HG03095 (cell line): ENCODE measurements at regions not wholly inside any gene's neighbourhood (a gene's known extent, or its start where the extent isn't known, plus 50 kb on each side); places are given as distances from the start of the nearest gene placed in this dataset.
"Not testable (repeated sequence)": the region's sequence is repeated elsewhere in the genome, so short reads cannot be mapped to it uniquely, and the experiment has no call there.

Source experiments
- ATAC-seq: cut with Tn5 transposase; IDR thresholded peaks from one replicate; pipeline ENCODE4 v1.9.1; 2021; ENCODE audit warnings: moderate library complexity; ENCODE audit not compliant: unreplicated experiment

- no peak for ATAC-seq
Measured at GRCh38 chr2:142718576-142719155, 158.8 kb upstream of the KYNU start.

- no peak for ATAC-seq
Measured at GRCh38 chr2:142716463-142717242, 160.8 kb upstream of the KYNU start.

GRCh38 chr2:142714600-142714999, 162.9 kb upstream of the KYNU start:
- peak; percentile 60 for ATAC-seq

DNA sequence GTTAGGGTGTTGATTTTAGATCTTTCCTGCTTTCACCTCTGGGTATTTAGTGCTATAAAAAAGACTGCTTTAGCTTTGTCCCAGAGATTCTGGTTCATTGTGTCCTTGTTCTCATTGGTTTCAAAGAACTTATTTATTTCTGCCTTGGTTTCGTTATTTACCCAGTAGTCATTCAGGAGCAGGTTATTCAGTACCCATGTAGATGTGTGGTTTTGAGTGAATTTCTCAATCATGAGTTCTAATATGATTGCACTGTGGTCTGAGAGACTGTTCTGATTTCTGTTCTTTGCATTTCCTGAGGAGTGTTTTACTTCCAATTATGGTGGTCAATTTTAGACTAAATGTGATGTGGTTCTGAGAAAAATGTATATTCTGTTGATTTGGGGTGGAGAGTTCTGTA, 167.1 kb upstream of the KYNU start:
- ATAC-seq, result no peak

- no peak for ATAC-seq
Measured at GRCh38 chr2:142707318-142707717, 170.1 kb upstream of the KYNU start.

- not testable (repeated sequence) for ATAC-seq
Measured at GRCh38 chr2:142702397-142702796, 175.1 kb upstream of the KYNU start.

GRCh38 chr2:142695350-142696257, 181.9 kb upstream of the KYNU start:
- ATAC-seq, result not testable (repeated sequence)

DNA sequence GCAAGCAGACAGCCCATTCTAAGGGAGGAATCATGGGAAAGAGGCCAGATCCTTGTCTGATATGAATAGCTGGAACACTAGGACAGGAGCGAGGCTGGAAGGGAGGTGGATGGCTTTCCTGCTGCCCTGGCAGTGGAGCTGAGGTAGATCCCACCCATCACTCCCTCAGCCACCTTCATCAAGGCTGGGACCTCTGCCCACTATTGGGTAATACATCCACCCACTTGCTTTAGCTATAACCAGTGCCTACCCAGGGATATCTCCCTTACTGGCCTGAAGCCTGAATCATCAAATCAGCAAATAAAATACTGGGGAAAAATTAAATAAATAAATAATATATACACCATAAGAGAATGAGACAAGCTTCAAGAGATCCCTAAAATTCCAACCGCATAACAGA, 183.2 kb upstream of the KYNU start:
- no peak for ATAC-seq

- ATAC-seq, result no peak
Measured at GRCh38 chr2:142693171-142693950, 184.1 kb upstream of the KYNU start.

DNA sequence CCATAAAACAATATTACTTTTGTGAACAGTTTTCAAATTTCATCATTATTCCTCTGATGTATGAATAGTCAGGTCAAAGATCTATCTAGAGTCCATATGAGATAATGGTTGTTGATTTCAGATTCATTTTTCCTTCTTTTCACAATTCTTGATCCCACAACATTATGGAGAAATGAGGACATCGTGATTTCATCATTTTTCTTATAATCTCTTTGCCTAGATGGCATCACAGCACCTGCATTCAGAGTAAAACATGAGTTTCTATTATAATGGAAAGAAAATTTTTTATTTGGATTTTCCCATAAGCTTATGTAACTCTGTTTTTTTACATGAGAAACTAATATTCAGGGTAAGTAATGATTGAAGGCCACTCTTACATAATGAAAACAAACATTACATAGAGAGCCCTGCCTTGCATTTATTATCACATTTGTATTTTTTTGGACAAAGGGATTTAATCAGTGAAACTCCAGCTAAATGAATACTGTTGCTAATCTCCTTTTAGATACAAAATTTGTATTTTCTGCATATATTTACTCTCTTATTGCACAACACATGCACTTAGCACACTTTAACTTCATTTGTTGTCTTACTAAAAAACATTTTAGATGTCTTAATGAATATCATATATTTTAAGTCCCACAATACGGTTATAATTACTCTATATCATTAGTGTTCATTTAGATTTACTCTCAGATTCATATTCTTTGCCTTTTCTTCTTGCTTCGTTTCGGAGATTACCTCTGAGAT, 188.4 kb upstream of the KYNU start:
- ATAC-seq, result no peak

GRCh38 chr2:142687509-142687908, 190.0 kb upstream of the KYNU start:
- no peak for ATAC-seq

GRCh38 chr2:142687075-142687474, 190.4 kb upstream of the KYNU start:
- ATAC-seq, result no peak

DNA sequence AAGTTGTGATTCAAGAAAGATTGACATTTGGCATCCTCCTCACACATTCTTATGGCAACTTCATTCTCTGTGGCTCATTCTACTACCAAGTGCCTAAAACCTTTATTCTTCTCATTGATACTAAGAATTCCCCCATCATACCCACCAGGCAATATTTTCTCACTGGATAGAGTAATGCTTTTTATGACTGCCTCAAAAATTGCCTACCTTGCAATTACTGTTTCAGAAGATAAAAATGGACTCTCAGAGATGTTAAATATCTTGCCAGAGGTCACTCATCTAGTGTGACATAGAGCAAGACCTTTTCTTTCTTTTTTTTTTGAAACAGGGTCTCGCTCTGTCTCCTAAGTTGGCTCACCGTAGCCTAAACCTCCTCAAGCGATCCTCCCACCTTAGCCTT, 192.8 kb upstream of the KYNU start:
- ATAC-seq, result no peak

- no peak for ATAC-seq
Measured at GRCh38 chr2:142682528-142682927, 194.9 kb upstream of the KYNU start.

GRCh38 chr2:142681952-142682351, 195.5 kb upstream of the KYNU start:
- no peak for ATAC-seq

DNA sequence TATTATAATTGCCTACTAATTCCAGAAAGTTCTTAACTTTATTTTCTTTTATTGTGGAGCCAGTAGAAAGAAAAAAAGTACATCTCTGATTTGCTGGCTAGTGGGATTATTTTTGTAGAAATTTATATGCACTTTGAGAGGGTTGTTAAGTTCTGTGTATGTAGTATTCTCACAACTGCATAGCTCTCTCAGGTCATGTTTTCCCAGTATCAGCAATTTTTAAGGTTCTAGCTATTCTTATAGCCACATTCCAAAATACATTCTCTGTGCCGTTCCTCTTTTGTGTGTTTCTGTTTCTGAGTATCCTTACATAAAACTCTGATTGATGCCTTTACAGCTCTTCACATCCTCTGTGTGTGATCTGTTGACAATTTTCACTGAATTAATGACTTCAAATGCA, 199.3 kb upstream of the KYNU start:
- no peak for ATAC-seq

- no peak for ATAC-seq
Measured at GRCh38 chr2:142675398-142675797, 202.1 kb upstream of the KYNU start.

- ATAC-seq, result no peak
Measured at GRCh38 chr2:142673836-142674235, 203.6 kb upstream of the KYNU start.

DNA sequence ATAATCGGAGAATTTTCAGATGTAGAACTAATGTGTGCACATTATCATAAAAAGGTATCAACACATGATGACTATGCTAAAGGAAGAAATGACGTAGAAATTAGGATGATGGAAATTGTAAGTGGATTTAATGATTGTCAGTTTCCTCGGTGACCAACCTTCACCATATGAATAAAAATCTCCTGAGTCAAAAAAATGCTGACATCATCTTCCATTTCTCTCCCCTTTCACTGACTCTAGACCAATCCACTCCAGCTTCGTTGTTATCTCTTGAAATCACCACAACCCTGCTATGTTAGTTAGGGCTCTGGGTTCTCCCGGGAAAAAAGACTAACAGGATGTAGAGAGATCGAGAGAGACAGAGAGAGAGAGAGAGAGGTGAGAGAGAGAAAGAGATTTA, 204.8 kb upstream of the KYNU start:
- no peak for ATAC-seq

DNA sequence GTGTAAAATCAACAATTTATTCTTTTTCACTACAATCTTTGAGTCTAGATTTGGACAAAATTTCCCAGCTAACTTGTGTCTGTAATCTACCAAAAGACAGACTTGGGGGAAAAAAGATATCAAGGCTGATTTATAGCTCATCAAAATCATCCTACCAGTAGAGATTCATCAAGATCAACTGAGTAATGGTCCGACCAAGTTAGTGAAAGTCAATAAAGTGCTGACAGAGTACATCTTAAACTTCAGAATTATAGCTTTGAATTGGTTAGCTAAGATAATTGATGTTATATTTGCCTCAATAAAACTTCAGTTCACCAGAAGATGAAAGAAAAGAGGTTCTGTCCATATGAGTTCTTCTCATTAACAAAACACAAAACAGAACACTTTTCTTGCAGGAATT, 207.1 kb upstream of the KYNU start:
- no peak for ATAC-seq
